ENCODE measurements at regions not wholly inside any gene's neighbourhood (a gene's known extent, or its start where the extent isn't known, plus 50 kb on each side); places are given as distances from the start of the nearest gene placed in this dataset.

DNA sequence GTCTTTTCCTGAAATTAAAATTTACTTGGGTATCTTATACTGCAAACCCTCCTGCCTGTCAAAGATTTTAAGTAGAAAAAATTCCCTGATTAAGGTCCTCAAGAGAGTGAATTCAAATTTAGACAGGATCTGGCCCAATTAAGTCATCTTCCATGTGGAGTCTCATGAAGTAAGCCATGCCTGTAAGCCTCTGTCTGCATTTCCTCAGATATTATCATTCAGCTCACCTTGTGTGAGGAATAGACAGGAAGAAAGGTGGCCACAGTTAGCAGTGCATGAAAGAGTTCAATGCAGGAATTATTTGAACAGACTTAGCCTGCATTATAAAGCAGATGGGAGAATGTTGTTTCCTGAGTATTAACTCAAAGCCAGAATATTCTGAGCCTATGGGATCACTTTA is 174.7 kb downstream of the HS3ST3A1 start:
- no peak for ATAC-seq (ENCODE audit: low FRiP score)
- TF ChIP-seq, protein P1, sequence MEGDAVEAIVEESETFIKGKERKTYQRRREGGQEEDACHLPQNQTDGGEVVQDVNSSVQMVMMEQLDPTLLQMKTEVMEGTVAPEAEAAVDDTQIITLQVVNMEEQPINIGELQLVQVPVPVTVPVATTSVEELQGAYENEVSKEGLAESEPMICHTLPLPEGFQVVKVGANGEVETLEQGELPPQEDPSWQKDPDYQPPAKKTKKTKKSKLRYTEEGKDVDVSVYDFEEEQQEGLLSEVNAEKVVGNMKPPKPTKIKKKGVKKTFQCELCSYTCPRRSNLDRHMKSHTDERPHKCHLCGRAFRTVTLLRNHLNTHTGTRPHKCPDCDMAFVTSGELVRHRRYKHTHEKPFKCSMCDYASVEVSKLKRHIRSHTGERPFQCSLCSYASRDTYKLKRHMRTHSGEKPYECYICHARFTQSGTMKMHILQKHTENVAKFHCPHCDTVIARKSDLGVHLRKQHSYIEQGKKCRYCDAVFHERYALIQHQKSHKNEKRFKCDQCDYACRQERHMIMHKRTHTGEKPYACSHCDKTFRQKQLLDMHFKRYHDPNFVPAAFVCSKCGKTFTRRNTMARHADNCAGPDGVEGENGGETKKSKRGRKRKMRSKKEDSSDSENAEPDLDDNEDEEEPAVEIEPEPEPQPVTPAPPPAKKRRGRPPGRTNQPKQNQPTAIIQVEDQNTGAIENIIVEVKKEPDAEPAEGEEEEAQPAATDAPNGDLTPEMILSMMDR (IDR thresholded peaks at IDR 0.05) = no peak

DNA sequence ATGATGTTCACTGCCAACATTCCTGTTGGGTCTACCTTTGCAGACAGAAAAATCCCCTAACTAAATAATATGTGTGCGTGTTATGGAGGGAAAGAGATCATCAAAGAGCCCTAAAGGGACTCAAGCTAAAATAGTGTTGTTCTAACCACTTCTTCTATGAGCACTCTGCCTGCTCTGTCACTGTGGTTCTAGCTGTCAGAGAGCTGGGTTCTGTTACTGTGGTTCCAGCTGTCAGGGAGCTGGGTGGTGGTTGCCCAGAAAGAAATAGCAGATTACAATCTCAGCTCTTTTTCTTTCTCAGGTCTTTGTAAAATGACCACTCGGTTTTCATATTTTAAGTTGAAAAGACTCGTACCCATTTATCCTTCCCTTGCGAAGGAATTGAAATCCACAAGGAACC is 176.3 kb downstream of the HS3ST3A1 start:
- no peak for ATAC-seq (ENCODE audit: low FRiP score)
- DNase-seq (ENCODE audit: low spot score) = no peak
- TF ChIP-seq, protein P1 (IDR thresholded peaks at IDR 0.05) = no peak

More for the DNA sequence above, 174.7 kb downstream of the HS3ST3A1 start:
- no peak for DNase-seq (ENCODE audit: low spot score)

DNA sequence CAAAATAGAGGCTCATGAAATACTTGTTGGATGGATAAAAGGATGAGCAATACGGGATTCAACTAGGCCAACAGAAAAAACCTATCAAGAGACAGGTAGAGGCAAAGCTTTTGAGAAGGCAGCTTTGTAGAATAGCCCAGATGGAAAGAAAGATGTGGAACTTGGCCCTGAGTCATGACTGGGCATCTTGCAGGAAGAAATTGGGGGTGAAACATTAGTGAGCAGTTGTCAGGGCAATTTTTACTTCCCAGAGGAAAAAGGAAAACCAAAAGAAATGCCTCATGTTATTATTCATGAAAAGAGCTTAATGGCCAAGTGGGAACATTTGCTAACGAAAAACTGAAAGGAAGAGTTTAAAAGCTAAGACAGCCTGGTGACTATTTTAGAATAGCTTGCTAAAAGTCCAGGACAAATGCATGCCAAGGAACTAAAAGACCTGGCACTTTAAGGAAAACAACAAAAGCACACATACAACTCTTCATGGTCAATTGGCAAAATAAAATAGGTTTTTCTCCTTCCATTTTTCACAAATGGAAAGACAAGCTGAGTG is 180.1 kb downstream of the HS3ST3A1 start:
- ATAC-seq (ENCODE audit: low FRiP score) = no peak
- TF ChIP-seq, protein P1 (IDR thresholded peaks at IDR 0.05) = no peak
- DNase-seq (ENCODE audit: low spot score) = no peak

DNA sequence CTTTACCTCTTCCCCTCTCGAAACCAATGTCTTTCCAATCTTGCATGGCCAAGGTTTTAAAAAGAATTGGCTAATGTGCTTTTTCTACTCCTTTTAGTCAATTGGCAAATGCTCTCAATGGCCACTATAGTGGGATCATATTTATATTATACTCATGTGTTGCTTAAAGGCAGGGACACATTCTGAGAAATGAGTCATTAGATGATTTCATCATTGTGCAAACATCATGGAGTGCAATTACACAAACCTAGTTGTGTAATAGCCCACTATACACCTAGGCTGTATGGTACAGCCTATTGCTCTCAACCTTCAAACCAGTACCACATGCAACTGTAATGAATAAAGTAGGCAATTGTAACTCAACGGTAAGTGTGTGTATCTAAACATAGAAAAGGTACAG is 180.9 kb downstream of the HS3ST3A1 start:
- TF ChIP-seq, protein P1 (IDR thresholded peaks at IDR 0.05) = no peak
- no peak for ATAC-seq (ENCODE audit: low FRiP score)
- no peak for DNase-seq (ENCODE audit: low spot score)

DNA sequence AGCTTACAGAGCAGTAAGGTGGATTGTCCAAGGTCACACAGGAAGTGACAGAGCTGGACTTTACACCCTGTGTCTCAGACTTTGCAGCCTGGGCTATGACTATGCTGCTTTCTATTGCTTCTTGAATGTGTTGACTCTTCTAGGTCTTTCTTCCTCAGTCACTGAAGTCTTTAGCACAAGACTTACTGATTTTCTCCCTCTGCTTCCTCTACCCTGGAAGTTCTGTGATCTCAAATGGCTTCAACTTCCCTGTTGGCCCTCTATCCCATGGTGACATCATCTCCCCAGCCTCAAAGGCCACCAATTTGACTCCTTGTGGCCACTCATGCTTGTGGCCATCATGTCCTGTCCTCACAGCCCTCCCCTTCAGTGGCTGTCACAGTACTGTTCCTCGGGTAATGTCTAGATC is 181.3 kb downstream of the HS3ST3A1 start:
- TF ChIP-seq, protein P1 (IDR thresholded peaks at IDR 0.05) = no peak
- no peak for DNase-seq (ENCODE audit: low spot score)
- no peak for ATAC-seq (ENCODE audit: low FRiP score)

DNA sequence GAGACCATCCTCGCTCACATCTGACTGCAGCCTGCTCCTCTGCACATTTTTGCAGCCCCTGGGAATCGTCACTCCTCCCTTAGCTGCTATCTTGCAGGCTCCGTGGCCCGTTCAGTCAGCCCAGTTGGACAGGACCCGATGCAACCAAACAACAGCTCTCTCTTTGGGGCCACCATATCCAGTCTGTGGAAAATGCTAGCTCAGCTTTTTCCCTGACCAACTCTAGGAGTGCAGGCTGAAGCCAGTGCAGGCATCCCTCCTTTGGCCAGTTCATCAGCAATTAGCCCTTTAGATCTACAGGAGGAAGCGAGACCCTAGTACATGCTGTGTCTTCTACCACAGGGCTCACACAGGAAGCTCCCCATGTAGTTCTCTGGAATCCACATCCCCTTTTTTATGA is 182.1 kb downstream of the HS3ST3A1 start:
- DNase-seq (ENCODE audit: low spot score) (no peak), ATAC-seq (ENCODE audit: low FRiP score) (no peak)
- TF ChIP-seq, protein P1 (IDR thresholded peaks at IDR 0.05) = no peak

DNA sequence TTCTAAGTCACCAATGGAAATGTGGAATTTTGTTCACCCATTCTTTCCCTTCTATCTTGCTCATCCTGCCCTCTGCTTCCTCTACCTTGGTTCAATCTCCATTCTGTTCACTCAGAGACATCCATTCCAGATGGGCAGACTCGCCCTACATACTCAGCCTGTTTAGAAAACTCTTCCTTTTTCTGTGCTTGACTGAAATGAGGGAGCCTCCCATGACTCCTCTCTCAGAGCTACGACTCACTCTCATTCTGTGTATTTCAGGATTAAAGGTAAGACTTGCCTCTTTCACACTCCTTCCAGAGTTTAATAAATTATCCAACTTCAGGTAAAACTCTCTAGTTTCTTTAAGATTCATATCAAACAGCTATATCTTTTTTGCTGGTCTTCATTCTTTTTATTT is 182.8 kb downstream of the HS3ST3A1 start:
- TF ChIP-seq, protein P1 (IDR thresholded peaks at IDR 0.05) = no peak
- DNase-seq (ENCODE audit: low spot score) = no peak
- ATAC-seq (ENCODE audit: low FRiP score) = no peak

Data from omental fat pad (tissue), 3 donors.